ENCODE measurements at regions not wholly inside any gene's neighbourhood (a gene's known extent, or its start where the extent isn't known, plus 50 kb on each side); places are given as distances from the start of the nearest gene placed in this dataset.

- DNase-seq (ENCODE audit: low read depth, low spot score), result peak; percentile 84
Measured at GRCh38 chr17:77454242-77455095, 313.7 kb downstream of the SEC14L1 start.

GRCh38 chr17:77455111-77455890, 314.5 kb downstream of the SEC14L1 start:
- no peak for DNase-seq (ENCODE audit: low read depth, low spot score)

- no peak for DNase-seq (ENCODE audit: low read depth, low spot score)
Measured at GRCh38 chr17:77455891-77456260, 315.1 kb downstream of the SEC14L1 start.

GRCh38 chr17:77456271-77456950, 315.6 kb downstream of the SEC14L1 start:
- no peak for DNase-seq (ENCODE audit: low read depth, low spot score)

GRCh38 chr17:77456951-77457548, 316.3 kb downstream of the SEC14L1 start:
- no peak for DNase-seq (ENCODE audit: low read depth, low spot score)

GRCh38 chr17:77457572-77458201, 316.9 kb downstream of the SEC14L1 start:
- DNase-seq (ENCODE audit: low read depth, low spot score), result no peak

GRCh38 chr17:77458202-77459017, 317.6 kb downstream of the SEC14L1 start:
- no peak for DNase-seq (ENCODE audit: low read depth, low spot score)

GRCh38 chr17:77459018-77459755, 318.4 kb downstream of the SEC14L1 start:
- no peak for DNase-seq (ENCODE audit: low read depth, low spot score)

- DNase-seq (ENCODE audit: low read depth, low spot score), result peak; percentile 61
Measured at GRCh38 chr17:77460514-77461046, 319.8 kb downstream of the SEC14L1 start.

- no peak for DNase-seq (ENCODE audit: low read depth, low spot score)
Measured at GRCh38 chr17:77461277-77462057, 320.7 kb downstream of the SEC14L1 start.

- DNase-seq (ENCODE audit: low read depth, low spot score), result no peak
Measured at GRCh38 chr17:77462090-77462489, 321.3 kb downstream of the SEC14L1 start.

GRCh38 chr17:77462553-77463497, 322.1 kb downstream of the SEC14L1 start:
- DNase-seq (ENCODE audit: low read depth, low spot score), result no peak

GRCh38 chr17:77464988-77465357, 324.2 kb downstream of the SEC14L1 start:
- DNase-seq (ENCODE audit: low read depth, low spot score), result no peak

- peak; percentile 69 for DNase-seq (ENCODE audit: low read depth, low spot score)
Measured at GRCh38 chr17:77465358-77466041, 324.7 kb downstream of the SEC14L1 start.

- DNase-seq (ENCODE audit: low read depth, low spot score), result peak; percentile 94
Measured at GRCh38 chr17:77466140-77466539, 325.4 kb downstream of the SEC14L1 start.

- peak; percentile 55 for DNase-seq (ENCODE audit: low read depth, low spot score)
Measured at GRCh38 chr17:77466596-77467223, 325.9 kb downstream of the SEC14L1 start.

GRCh38 chr17:77467521-77467920, 326.8 kb downstream of the SEC14L1 start:
- no peak for DNase-seq (ENCODE audit: low read depth, low spot score)

Measured in ELF-1 (cell line).